GM21529 (cell line): ENCODE measurements at regions not wholly inside any gene's neighbourhood (a gene's known extent, or its start where the extent isn't known, plus 50 kb on each side); places are given as distances from the start of the nearest gene placed in this dataset.

ENCODE experiments used
- ATAC-seq: cut with Tn5 transposase; IDR thresholded peaks from one replicate; pipeline ENCODE4 v1.9.1; 2021; ENCODE audit not compliant: unreplicated experiment

DNA sequence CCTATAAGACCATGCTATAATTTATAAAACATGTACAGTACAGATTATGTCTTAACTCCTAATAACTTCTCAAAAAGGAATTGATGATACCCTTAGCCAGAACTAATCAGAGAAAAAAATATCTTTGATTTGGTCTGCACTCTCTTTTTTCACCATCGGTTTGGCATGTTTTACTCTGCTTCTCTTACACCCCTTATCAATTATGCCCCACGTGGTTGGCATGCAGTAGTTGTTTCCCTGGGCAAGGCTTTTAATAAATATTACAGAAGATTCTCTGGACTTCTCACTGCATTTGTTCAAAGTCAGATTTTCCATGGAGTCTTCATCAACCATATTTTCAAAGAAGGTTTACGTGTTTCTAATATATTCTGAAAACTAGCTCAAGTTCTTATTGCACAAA lies 167.4 kb upstream of the LRIG3 start:
- ATAC-seq: no peak

DNA sequence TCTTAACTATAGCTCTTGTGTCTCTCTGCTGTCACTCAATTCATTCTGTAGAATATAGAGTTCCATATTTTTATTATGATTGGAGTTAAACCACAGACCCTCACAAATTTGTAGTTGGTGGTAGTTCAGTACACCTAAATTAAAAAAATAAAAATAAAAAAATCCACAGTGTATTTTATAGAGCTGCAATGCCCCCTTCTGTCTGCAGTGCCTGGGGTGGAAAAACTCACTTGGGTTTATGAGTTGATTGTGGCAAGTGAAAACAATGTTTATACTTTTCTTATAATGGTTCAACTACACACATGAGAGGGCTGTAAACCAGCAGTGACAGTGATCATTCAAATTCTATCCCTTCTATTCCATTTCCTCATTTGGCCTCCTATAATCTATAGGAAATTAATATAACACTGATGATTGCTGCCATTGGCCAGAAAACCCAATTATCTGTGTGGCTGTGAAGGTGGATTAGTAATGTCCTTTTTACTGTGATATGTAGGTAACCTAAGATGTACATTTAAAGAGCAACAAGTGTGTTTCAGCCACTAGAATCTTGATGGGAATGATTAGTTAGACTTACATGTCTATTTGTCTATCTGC lies 166.9 kb upstream of the LRIG3 start:
- ATAC-seq: no peak

DNA sequence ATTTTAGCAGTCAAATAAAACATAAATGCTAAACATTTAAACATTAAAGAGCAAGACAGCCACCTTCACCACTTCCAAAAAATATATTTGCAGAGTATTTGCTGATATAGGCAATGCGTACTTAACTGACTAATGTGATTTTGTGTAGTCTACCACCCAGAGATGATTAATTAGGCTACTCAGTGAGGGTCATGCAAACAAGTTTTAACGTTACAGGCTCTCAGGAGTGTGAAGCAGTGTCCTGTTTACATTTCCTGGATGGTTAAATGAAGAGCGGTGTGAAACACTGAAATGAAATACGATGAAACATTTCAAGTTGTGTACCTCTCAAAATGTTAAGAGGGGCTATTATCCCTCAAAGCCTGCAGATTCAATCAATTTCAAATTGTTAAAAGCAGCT lies 165.8 kb upstream of the LRIG3 start:
- no peak for ATAC-seq

DNA sequence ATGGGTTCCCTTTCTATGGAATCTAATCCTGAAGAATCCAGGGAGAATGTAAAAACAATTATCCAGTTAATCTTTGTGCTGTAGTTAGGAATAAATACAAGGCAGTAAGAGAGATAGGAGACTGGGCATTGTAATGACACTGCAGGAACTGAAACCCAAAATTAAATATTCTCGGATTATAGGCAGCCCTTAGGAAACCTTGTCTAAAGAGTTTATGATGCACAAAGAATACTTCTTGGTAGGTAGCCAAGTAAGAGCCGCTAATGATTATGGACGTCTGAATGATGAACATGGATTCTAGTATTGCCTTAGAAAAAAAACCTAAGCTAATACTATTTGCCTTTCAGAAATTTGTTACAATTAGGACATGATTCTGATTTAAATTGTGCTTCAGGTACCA lies 165.4 kb upstream of the LRIG3 start:
- ATAC-seq: no peak

DNA sequence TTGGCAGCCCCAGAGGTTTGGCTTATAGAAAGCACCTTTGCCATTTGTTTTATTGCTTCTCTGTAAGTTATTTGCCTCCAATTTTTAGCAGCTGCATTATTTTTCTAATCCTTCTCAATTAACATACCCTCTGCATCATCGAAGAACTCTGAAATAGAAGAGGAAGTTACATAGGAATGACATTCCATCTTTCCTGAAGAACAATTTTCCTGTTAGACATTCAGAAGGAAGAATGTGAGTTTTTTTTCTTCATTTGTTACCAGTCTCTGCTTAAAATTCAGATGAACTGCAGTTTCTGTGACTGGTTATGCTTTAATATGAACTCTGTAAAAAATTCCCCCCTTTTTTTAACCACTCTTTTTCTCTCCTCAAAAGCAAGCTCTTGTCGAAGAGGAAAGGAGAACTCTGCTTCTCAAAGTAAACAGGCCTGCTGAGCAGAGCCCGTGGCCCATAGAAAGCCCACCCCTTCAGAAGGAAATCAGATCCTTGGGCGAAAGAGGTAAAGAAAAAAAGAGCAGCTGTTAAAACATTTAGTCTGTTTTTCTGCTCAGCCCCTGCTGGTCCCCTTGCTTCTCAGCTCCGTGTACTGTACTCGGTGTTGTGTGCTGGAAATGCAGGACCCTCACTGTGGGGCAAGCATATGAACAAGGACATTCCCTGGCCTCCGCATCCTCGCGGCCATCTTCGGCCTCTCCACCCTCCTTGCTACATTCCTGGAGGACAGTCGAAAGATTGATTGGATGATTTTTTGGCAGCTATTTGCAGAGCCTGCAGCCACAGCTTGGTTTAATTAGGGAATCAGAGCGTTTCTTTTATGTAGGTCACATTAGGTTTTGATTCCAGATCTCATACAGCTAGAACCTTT lies 164.4 kb upstream of the LRIG3 start:
- no peak for ATAC-seq

DNA sequence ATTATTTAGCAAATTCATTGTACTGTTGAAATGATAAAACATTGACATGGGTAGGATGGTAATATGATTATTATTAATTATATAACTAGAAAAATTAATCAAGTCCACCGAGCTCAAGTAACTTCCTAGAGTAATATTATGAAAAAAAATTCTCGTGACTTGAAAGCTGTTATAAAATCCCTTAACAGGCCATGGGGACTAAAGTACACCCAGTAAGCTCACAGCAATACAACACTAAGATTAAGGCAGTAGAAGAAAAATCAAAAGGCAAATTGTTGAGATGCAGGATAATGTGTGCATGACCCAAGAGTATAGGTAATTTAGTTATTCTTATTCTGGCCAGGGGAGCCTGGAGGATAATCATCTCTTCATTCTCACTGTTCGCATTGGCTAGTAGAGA lies 162.6 kb upstream of the LRIG3 start:
- no peak for ATAC-seq

DNA sequence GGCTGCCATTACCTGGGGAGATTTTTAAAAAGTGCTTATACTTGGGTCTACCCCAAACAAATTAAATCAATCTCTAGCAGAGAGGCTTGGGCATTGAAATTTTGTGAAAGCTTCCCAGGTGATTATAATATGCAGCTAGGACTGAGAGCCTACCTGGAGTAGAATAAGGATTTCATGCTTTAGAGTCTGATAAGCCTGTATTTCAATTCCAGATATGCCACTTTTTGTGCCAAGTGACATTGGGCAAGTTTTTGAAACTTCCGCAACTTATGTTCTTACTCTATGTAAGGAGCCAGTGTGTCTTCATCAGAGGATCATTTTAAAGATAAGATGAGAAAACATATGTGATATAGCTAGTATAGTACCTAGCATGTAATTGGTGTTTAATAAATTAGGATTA lies 159.8 kb upstream of the LRIG3 start:
- no peak for ATAC-seq

DNA sequence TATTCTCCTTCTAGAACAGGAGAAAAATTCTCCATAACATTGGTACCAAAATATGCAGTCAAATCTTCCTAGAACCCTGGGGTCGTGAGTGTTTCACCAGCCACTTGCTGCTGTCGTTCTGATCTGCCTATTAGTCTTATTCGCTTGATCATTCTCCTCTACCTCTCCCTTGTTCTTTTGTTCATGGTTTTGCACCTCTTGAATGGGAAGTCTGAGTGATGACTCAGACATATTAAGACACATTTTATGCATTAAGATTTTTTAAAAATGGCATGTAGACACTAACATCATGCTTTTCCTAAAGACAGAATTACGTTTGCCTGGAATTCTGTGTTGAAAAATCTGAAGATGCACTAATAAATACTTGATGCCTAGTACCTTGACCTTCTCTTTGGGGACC lies 159.2 kb upstream of the LRIG3 start:
- ATAC-seq: no peak

DNA sequence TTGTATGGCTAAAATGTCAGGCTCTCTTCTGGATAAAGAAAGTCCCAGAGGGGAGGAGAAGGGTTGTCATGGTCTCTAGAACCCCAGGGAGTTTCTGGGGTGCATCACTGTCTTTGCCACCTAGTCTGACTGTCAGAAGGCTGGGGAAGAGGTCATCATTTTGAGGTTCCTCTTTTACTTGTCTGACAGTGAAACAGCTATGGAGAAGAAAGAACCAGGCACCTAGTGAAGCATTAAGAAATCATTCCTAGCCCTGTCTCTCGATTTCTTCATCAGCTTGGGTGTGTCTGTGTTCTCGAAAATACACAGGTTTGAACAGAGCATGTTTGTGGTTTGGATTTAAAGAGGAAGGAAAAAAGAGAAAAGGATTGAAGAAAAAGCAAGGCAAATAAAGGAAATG lies 158.7 kb upstream of the LRIG3 start:
- ATAC-seq: no peak

DNA sequence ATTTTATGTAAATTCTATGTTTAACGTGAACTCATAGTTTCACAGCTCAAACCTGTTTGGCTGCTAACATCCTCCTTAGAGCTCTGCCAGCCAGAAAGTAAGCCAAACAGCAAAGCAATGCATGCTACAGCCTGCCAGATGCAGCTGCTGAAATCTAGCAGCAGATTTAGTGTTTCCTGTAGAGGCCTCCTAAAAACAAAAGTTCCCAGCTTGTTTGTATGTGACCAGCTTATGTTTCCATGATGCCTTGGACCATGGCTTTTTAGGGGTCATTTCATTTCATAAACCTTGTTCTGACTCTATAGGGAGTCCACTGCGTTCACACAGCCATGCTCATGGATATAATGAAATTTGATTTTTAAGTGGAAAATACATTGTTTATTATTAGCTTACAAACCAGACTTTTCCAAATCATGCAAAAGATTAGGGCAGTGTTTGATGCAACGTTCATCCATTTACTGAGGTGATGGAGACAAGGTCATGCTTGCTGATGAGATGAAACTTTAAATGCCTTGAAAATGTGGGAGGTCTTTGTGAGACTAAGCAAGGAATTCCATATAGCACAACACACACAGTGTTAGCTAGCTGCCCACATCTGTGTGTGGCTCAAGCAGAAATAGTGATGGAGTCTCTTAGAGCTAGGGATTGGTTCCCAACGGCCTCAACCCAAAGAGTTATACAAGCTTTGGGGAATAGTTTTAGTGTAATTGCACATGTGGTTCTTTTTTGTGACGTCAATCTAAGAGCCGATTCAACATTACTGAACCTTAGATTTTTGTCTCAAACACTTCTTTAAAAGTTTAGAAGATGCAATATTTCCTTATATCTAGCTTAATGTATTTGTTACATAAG lies 157.5 kb upstream of the LRIG3 start:
- ATAC-seq: no peak

DNA sequence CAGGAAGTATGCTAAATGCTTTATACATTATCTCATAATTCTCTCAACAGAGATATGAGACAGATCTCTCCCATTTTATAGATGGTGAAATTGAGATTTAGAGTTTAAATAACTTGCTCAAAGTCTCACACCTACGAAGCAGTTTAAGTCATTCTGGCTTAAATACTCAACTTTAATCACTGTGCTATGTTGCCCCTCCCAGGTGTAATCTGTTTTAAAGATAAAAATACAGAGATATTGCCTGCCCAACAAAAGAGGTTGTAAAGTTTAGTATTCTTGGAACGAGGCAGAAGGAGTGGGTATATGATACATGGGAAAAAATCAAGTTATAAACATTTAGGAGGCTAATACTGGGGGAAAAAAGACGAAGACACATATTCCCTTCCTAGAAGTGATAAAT lies 156.8 kb upstream of the LRIG3 start:
- no peak for ATAC-seq

DNA sequence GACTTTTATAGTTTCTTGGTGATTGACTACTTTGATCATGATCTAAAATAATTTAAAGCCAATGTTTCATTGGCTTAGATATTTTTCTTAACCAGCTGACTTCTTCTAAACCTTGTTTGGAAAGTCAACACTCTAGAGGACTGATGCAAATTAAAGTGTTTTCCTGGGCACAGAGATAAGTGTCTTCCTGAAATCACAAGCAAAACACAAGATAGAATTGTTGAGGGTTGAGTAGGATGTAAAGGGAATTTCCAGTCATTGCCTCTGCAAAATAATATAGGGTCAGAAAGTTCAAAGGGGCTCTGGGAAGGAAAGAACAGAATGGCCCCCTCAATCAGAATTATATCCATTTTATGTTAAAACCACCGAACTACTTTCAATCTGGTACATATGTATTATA lies 156.3 kb upstream of the LRIG3 start:
- no peak for ATAC-seq

DNA sequence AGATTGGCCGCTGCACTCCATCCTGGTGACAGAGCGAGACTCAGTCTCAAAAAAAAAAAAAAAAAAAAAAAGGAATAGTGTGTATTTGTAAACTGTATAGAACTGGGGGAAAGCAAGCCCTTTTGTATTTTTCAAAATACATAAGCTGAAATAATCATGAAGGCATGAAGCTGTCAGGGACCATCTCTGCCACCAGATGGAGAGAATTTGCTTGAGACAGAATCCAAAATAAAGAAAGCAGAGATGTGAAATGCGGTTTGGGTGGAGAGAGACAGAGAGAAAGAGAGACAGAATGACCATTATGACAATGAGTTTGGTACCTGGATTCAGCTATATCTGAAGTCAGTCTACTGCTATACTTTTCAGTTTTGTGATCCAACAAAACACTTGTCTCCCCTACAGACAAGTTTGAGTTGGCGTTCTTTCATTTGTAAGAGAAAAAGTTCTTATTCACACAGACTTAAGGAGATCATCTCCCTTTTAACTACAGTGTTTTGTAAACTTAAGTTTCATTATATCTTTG lies 155.7 kb upstream of the LRIG3 start:
- no peak for ATAC-seq

DNA sequence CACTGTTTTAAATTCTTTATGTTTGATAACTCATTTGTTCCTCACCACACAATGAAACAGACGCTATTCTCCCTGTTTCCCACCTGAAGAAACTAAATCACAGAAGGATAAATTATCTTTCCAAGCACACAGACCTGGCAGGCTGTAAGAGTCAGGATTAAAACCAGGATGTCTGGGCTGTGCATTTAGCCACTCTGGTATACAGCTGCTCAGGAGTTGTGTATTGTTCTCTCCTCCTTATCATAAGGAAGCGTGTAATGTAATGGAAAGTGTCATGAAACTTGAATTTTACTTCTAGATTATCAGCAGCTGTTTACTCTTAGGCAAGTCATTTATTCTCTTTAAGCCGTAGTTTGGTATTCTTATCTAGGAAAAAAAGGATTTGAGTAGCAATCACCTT lies 154.8 kb upstream of the LRIG3 start:
- no peak for ATAC-seq

DNA sequence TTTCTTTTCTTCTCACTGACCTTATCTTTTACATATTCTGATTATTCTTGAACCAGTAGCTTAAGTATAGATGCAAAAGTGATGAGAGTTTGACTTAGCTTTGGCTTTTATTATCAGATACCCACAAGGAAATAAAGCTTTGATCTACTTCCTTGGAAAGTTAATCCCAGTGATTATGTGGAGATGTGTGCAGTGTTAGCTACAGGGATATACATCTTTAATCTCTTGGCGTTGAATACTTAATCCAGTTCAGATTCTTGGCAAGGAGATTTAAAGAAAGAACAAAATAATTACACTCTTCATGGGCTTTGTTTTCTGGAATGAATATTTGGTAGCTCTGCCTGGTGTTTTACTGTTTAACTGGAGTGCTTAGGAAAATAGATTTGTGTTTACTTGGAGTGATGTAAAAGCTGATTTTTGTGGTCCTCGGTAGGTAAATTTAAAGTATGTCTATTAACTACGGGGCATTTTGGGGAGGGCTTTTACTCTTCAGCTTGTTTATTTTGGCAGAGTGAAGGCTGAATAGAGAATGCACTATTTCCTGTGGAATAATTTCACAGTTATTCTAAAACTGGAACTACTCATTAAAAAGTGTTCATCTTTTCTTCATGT lies 150.1 kb upstream of the LRIG3 start:
- no peak for ATAC-seq

DNA sequence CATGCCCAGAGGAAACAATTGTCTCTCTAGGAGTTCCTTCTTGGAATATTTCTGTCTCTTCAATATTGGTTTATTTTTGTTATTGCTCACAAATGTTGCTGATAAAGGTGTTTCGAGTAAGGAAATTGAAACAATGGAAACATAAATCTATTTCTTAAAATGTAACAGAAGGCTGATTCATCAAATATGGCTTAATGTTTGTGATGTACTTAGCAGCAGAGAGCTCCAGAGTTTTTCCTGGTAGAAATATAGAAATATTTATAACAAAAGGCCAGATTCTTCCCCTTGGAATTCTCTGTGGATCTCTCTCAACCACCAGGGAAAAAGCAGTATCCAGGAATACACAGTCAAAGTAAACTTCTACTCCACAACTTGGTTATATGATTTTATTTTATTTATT lies 149.2 kb upstream of the LRIG3 start:
- ATAC-seq: no peak

DNA sequence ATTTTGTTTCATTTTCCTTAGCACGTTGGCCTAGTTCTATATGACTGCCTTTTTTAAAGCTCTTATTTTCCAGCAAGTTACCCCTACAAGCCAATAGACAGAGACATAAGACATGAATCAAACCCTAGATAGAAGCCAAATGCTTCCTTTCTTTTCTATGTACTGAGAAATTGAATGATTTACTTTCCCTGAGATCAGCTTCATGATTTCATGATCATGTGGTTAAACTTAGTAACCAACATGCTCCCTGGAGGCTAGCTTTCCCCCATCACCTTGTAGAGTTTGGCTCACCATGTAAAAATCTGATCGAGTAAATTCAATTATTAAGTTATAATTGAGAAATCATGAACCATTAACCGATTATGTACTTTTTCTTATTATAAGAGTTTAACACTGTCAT lies 148.1 kb upstream of the LRIG3 start:
- ATAC-seq: no peak

DNA sequence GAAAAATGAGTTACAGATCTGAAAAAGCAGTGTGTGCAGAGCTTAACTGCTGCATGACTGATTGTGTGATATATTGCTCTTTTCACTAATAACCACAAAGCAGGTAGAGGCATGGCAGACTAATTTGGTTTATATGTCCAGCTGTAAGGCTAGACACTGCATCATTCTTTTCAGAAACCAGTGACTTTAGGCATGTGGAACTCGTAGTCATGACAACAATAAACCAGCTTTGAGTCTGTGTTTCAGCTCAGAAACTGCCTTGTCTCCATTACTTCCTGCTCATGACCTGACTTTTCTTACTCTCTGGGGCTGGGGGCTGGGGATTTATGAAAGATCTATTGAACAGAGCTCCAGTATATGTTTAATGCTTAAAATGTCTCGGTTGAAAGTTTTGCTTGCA lies 146.8 kb upstream of the LRIG3 start:
- no peak for ATAC-seq

DNA sequence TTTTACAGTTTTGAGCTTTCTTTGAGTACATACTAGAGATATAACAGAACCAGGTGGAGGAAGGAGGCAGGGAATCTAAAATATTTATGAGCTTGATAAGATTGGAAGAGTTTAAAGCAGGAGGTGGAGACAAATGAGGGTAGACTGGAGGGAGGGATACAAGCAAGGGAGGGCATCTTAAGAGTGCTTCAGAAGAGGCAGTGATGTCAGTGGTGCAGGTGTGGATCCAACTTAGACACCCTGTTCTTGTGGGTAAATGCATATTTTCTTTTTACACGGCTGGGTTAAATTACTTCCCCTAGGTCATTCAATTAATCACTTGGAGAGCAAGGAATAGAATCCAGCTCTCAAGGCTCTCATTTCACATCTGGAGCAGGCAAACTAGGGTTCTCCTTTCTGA lies 146.1 kb upstream of the LRIG3 start:
- ATAC-seq: no peak

DNA sequence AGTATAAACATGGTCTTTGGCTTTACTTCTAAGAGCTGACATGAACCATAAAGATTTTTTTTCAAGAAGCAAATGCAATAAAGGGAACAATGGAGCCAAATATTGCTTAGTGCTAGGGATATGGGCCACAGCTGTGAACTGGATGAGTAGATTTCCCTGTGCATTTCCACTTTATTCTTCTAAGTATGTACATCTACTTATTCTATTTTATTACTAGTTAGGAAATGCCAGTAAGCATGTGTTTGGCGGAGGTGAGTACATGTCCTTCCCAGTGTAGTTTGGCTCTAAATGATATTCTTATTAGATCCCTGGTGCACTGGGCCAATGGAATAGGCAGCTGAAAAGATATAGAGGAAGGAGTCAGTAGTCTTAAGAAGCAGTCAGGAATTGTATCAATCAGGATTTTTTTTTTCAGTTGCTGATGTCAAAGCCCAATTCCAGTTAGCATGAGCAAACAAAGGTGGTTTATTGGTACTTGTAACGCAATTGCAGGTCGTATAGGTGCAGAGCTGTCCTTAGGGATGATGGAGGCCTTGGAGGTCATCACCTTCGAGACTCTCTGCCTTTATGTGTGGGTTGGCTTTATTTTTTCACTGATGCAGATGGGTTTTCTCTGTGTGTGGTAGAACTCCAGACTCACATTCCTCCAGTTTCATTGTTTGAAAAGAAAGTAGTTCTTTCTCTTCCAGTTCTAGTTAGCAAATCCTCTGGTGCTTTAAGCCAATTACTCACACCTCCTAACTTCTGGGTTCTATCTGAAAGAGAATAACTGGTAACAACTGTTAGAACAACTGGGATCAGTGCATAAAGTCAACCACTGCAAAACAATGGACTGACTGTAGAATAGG lies 139.0 kb upstream of the LRIG3 start:
- ATAC-seq: no peak
